A549 (cell line): ENCODE measurements at regions not wholly inside any gene's neighbourhood (a gene's known extent, or its start where the extent isn't known, plus 50 kb on each side); places are given as distances from the start of the nearest gene placed in this dataset.

Experiments used
- ATAC-seq, 2 experiments: fragments of 200-7000 bp in 1 of 2; fragments of >200 bp in 1 of 2; cut with Nextera tagmentation in 1 of 2; cut with Tn5 transposase in 1 of 2; 3 replicates each; pipeline versions ENCODE4 v1.8.0 to v1.9.1; 2018 to 2020; ENCODE audit warnings: mild to moderate bottlenecking in 1 of 2, moderate library complexity in 1 of 2
- CTCF ChIA-PET: fragments of 300-600 bp; sonication (Branson Sonifier 250); formaldehyde crosslinking; extraction: SDS; loops from one replicate; lab custom pipeline; 2021; ENCODE audit warnings: antibody characterized with exemption, inconsistent platforms; lab: Yijun Ruan, JAX
- POLR2A ChIA-PET: fragments of 350-600 bp; formaldehyde crosslinking; extraction: SDS; loops from one replicate; lab custom pipeline; 2021; ENCODE audit warnings: antibody characterized with exemption, inconsistent platforms; lab: Yijun Ruan, JAX
- DNase-seq, 2 experiments: peaks; one replicate each; pipeline versions ENCODE4 v3.0.0 to v3.0.0-alpha.2; 2011 to 2016; ENCODE audit warnings: low read depth in 1 of 2, low spot score in 1 of 2
- FAIRE-seq: peaks from 2 replicates; lab custom pipeline; 2011; peaks lifted over from hg19 to GRCh38; lab: Jason Lieb, UNC
- H3K27ac ChIP-seq, 2 experiments: fragments of >200 bp; sonication (Bioruptor Twin); formaldehyde crosslinking; 3 replicates each; pipeline ENCODE4 v1.5.1; 2016 to 2017
- H3K4me1 ChIP-seq: fragments of >200 bp; sonication (Bioruptor Twin); formaldehyde crosslinking; 3 replicates; pipeline ENCODE4 v1.6.1; 2016
- H3K4me2 ChIP-seq: fragments of >200 bp; sonication (Bioruptor Twin); formaldehyde crosslinking; 3 replicates; pipeline ENCODE4 v1.6.1; 2016
- H3K4me3 ChIP-seq: fragments of >200 bp; sonication (Bioruptor Twin); formaldehyde crosslinking; 3 replicates; pipeline ENCODE4 v1.5.1; 2016
- H3K9me3 ChIP-seq: fragments of >200 bp; sonication (Bioruptor Twin); formaldehyde crosslinking; 3 replicates; pipeline ENCODE4 v1.6.1; 2016
- CBX8 ChIP-seq: fragments of 200-600 bp; sonication (generic); IDR thresholded peaks from 2 replicates; pipeline ENCODE4 v1.6.1; 2016
- CEBPB ChIP-seq, 2 experiments: fragments of >200 bp in 1 of 2; sonication (Bioruptor Twin) in 1 of 2; formaldehyde crosslinking in 1 of 2; IDR thresholded peaks; 2 replicates each; pipeline ENCODE4 v1.6.1; 2012 to 2016
- CHD4 ChIP-seq: fragments of 200-600 bp; sonication (generic); IDR thresholded peaks from 2 replicates; pipeline ENCODE4 v1.6.1; 2016; ENCODE audit warnings: antibody characterized with exemption, mild to moderate bottlenecking, borderline replicate concordance
- ELK1 ChIP-seq: fragments of 150-350 bp; IDR thresholded peaks from 2 replicates; pipeline ENCODE4 v1.6.1; 2014; ENCODE audit warnings: low read depth, mild to moderate bottlenecking, low read length
- HDAC2 ChIP-seq: fragments of 200-600 bp; sonication (generic); IDR thresholded peaks from 2 replicates; pipeline ENCODE4 v1.6.1; 2016
- HMGXB4 ChIP-seq: fragments of 250-450 bp; sonication (Bioruptor Pico); IDR thresholded peaks from 2 replicates; pipeline ENCODE4 v1.5.0; 2021; ENCODE audit warnings: mild to moderate bottlenecking, moderate library complexity, borderline replicate concordance
- HOXB13 ChIP-seq: fragments of 250-450 bp; sonication (Bioruptor Pico); IDR thresholded peaks from 2 replicates; pipeline ENCODE4 v1.5.0; 2020; ENCODE audit warnings: low read depth, mild to moderate bottlenecking, moderate library complexity
- JUN ChIP-seq, 2 experiments: fragments of >200 bp; sonication (Bioruptor Twin); formaldehyde crosslinking; IDR thresholded peaks; 2 replicates in 1 of 2; 3 replicates in 1 of 2; pipeline ENCODE4 v1.6.1; 2016 to 2017
- JUNB ChIP-seq: fragments of >200 bp; sonication (Bioruptor Twin); formaldehyde crosslinking; IDR thresholded peaks from 2 replicates; pipeline ENCODE4 v1.6.1; 2016
- KDM5A ChIP-seq: fragments of 200-600 bp; sonication (generic); IDR thresholded peaks from 2 replicates; pipeline ENCODE4 v1.6.1; 2016; ENCODE audit warnings: antibody characterized with exemption, mild to moderate bottlenecking
- MAFK ChIP-seq: fragments of 450-650 bp; IDR thresholded peaks from 2 replicates; pipeline ENCODE4 v1.6.1; 2014; ENCODE audit not compliant: partially characterized antibody
- MAZ ChIP-seq: fragments of 150-350 bp; IDR thresholded peaks from 2 replicates; pipeline ENCODE4 v1.6.1; 2014; ENCODE audit warnings: antibody characterized with exemption, low read depth, low read length, borderline replicate concordance
- NFE2L2 ChIP-seq: fragments of 150-350 bp; conservative IDR thresholded peaks from 2 replicates; pipeline ENCODE4 v1.6.1; 2014; ENCODE audit warnings: low read length
- NR3C1 ChIP-seq: fragments of >200 bp; sonication (Bioruptor Twin); formaldehyde crosslinking; IDR thresholded peaks from 3 replicates; pipeline ENCODE4 v1.6.1; 2017
- PHF8 ChIP-seq: fragments of 200-600 bp; sonication (generic); IDR thresholded peaks from 2 replicates; pipeline ENCODE4 v1.6.1; 2016; ENCODE audit warnings: low read depth, mild to moderate bottlenecking, antibody characterized with exemption, moderate library complexity, borderline replicate concordance
- POLR2A ChIP-seq: IDR thresholded peaks from 2 replicates; pipeline ENCODE4 v1.6.1; 2012; ENCODE audit warnings: mild to moderate bottlenecking, low read length
- POLR2AphosphoS2 ChIP-seq: conservative IDR thresholded peaks from 2 replicates; pipeline ENCODE4 v1.6.1; 2012; ENCODE audit warnings: low read length, improper control_type of control experiment, inconsistent platforms
- RFX5 ChIP-seq: fragments of 450-650 bp; IDR thresholded peaks from 2 replicates; pipeline ENCODE4 v1.7.1; 2014; ENCODE audit warnings: antibody characterized with exemption, mild to moderate bottlenecking, moderate library complexity
- ZFP36 ChIP-seq: fragments of 450-650 bp; IDR thresholded peaks from 2 replicates; pipeline ENCODE4 v1.6.1; 2014; ENCODE audit warnings: borderline replicate concordance; ENCODE audit not compliant: partially characterized antibody
- ZSCAN20 ChIP-seq: fragments of 250-450 bp; sonication (Bioruptor Pico); IDR thresholded peaks from 2 replicates; pipeline ENCODE4 v1.8.0; 2022; ENCODE audit warnings: mild to moderate bottlenecking, moderate library complexity
- TF ChIP-seq, protein P1 (sequence below): fragments of 450-650 bp; IDR thresholded peaks from 2 replicates; pipeline ENCODE4 v1.6.1; 2014; ENCODE audit warnings: antibody characterized with exemption
- TF ChIP-seq, protein P2 (sequence below): IDR thresholded peaks from 2 replicates; pipeline ENCODE4 v1.6.1; 2012; ENCODE audit warnings: low read depth, borderline replicate concordance

- TF ChIP-seq HMGXB4 (CRISPR knock-in tag) (no peak), HOXB13 (CRISPR knock-in tag) (peak; percentile 97), CBX8 (no peak), RFX5 (no peak), ZFP36 (no peak), ZSCAN20 (CRISPR knock-in tag) (peak; percentile 79; the same call in 1 of the 2 replicates)
- TF ChIP-seq, protein P1, sequence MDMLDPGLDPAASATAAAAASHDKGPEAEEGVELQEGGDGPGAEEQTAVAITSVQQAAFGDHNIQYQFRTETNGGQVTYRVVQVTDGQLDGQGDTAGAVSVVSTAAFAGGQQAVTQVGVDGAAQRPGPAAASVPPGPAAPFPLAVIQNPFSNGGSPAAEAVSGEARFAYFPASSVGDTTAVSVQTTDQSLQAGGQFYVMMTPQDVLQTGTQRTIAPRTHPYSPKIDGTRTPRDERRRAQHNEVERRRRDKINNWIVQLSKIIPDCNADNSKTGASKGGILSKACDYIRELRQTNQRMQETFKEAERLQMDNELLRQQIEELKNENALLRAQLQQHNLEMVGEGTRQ = no peak
Measured at GRCh38 chr12:87439990-87440827, 589.0 kb downstream of the C12orf50 start (continued).

DNA sequence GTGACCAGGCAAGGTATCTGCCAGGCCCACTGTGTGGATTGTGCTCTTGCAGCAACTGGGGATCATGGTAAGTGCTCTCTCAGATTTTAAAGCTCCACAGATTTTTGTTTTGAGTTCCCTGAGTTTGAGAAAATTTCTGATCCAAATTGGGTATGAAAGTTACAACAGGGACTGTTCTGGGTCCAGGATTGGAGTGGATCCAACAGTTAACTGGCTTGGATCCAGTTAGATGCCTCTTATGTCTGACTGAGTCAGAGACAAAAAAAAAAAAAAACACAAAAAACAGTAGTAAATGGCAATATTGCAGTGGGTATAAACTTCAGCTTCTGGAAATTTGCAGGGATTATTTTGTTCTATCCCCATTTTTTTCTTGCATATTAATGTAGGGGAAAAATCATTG, 598.8 kb downstream of the C12orf50 start:
- no peaks in the 10 kb centered on the region for H3K4me1 ChIP-seq
- H3K4me2 ChIP-seq = no peak overlapping the region
- TF ChIP-seq POLR2A = no peak
- no peak for TF ChIP-seq MAZ
- TF ChIP-seq, protein P2, sequence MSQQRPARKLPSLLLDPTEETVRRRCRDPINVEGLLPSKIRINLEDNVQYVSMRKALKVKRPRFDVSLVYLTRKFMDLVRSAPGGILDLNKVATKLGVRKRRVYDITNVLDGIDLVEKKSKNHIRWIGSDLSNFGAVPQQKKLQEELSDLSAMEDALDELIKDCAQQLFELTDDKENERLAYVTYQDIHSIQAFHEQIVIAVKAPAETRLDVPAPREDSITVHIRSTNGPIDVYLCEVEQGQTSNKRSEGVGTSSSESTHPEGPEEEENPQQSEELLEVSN = no peak
- no peak for TF ChIP-seq POLR2AphosphoS2
- TF ChIP-seq JUN (IDR thresholded peaks at IDR 0.05) = no peak
- no peak for TF ChIP-seq NFE2L2
- no peak for TF ChIP-seq JUNB
- TF ChIP-seq ELK1 = no peak
- TF ChIP-seq CEBPB (IDR thresholded peaks at IDR 0.05) = no peak
- TF ChIP-seq MAFK = no peak
- no peak for TF ChIP-seq HDAC2
- TF ChIP-seq CHD4 = no peak
- TF ChIP-seq KDM5A = no peak
- TF ChIP-seq HOXB13 (CRISPR knock-in tag) = no peak
- no peak for TF ChIP-seq NR3C1
- TF ChIP-seq PHF8 = no peak
- ChIA-PET CTCF (no interaction called here), POLR2A (interaction anchor here (0.7 kb wide), 1 partner anchor 350 kb away, joined by 3 read pairs; no protein-coding TSS in a partner anchor)
- peak overlapping the region in 1 of 2 experiments; percentile 29; a peak in 1 of 6 replicates for H3K27ac ChIP-seq
- ATAC-seq (no peak), FAIRE-seq (no peak), DNase-seq (no peak)
- H3K4me3 ChIP-seq = no peak overlapping the region
- peaks cover 37% of the 10 kb centered on the region; the same call in 2 of the 3 replicates for H3K9me3 ChIP-seq
